ENCODE measurements at regions not wholly inside any gene's neighbourhood (a gene's known extent, or its start where the extent isn't known, plus 50 kb on each side); places are given as distances from the start of the nearest gene placed in this dataset.

DNA sequence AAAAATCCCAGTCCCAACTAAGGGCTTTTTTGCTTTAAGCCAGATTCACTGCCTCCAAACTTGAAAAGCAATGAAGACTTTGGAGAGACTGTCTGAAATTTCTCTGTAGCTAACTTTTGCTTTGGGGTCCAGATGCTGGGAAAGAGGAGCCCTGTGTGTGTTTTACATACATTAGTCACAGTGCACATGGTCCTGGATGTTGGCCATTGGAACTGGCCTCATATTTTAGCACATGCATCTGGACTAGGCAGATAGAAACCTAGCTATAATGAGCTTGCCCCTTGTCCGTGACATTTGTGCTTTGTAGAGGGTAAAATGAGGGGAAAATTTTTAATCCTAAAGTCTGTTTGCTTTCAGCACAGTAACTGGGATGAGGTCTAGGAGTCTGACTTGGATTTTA, 421.7 kb downstream of the CDK5RAP2 start:
- TF ChIP-seq, protein P1, sequence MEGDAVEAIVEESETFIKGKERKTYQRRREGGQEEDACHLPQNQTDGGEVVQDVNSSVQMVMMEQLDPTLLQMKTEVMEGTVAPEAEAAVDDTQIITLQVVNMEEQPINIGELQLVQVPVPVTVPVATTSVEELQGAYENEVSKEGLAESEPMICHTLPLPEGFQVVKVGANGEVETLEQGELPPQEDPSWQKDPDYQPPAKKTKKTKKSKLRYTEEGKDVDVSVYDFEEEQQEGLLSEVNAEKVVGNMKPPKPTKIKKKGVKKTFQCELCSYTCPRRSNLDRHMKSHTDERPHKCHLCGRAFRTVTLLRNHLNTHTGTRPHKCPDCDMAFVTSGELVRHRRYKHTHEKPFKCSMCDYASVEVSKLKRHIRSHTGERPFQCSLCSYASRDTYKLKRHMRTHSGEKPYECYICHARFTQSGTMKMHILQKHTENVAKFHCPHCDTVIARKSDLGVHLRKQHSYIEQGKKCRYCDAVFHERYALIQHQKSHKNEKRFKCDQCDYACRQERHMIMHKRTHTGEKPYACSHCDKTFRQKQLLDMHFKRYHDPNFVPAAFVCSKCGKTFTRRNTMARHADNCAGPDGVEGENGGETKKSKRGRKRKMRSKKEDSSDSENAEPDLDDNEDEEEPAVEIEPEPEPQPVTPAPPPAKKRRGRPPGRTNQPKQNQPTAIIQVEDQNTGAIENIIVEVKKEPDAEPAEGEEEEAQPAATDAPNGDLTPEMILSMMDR (IDR thresholded peaks at IDR 0.05; ENCODE audit: insufficient read depth in 1 of 2, low read depth in 1 of 2, low read length in 1 of 2, severe bottlenecking in 1 of 2, unreplicated experiment in 1 of 2): no peak
- CTCF ChIA-PET: no interaction called here

GRCh38 chr9:120156376-120156775, 423.6 kb downstream of the CDK5RAP2 start:
- Mint-ChIP-seq H3K36me3 (ENCODE audit: insufficient read depth, unreplicated experiment) (no peaks in the 10 kb centered on the region), H3K27ac (ENCODE audit: unreplicated experiment) (no peak overlapping the region), H3K4me3 (ENCODE audit: unreplicated experiment) (no peak overlapping the region), H3K27me3 (ENCODE audit: insufficient read depth, unreplicated experiment) (peaks cover 8% of the 10 kb centered on the region), H3K9me3 (ENCODE audit: unreplicated experiment) (no peaks in the 10 kb centered on the region), H3K4me1 (ENCODE audit: low read depth, unreplicated experiment) (no peaks in the 10 kb centered on the region)
- Histone ChIP-seq H3K4me3 (ENCODE audit: low read depth, low read length) (no peak overlapping the region), H3K4me1 (no peaks in the 10 kb centered on the region), H3K27me3 (replicated peaks; ENCODE audit: control insufficient read depth, insufficient read depth, low read length) (peaks cover 1% of the 10 kb centered on the region; the same call in 1 of the 2 replicates), H3K36me3 (ENCODE audit: control insufficient read depth, insufficient read depth, low read length) (no peaks in the 10 kb centered on the region), H3K9me3 (no peaks in the 10 kb centered on the region)
- no TSS peak for BruUV-seq (replicated peaks)
- DNase-seq: no peak
- intact Hi-C loops (cut with micrococcal nuclease; ENCODE audit: unreplicated experiment): no loop called here
- POLR2A ChIA-PET: no interaction called here
- TF ChIP-seq, protein P1 (IDR thresholded peaks at IDR 0.05; ENCODE audit: insufficient read depth in 1 of 2, low read depth in 1 of 2, low read length in 1 of 2, severe bottlenecking in 1 of 2, unreplicated experiment in 1 of 2): no peak
- CTCF ChIA-PET: no interaction called here

More for the DNA sequence above, 421.7 kb downstream of the CDK5RAP2 start:
- intact Hi-C loops (cut with micrococcal nuclease; ENCODE audit: unreplicated experiment): no loop called here
- Histone ChIP-seq H3K36me3 (ENCODE audit: control insufficient read depth, insufficient read depth, low read length) (no peaks in the 10 kb centered on the region), H3K9me3 (no peaks in the 10 kb centered on the region), H3K4me3 (ENCODE audit: low read depth, low read length) (no peak overlapping the region), H3K27me3 (replicated peaks; ENCODE audit: control insufficient read depth, insufficient read depth, low read length) (peaks cover 1% of the 10 kb centered on the region; the same call in 1 of the 2 replicates), H3K4me1 (no peaks in the 10 kb centered on the region)
- H3K27me3 Mint-ChIP-seq (ENCODE audit: insufficient read depth, unreplicated experiment): peaks cover 9% of the 10 kb centered on the region
- POLR2A ChIA-PET: no interaction called here
- no peak for DNase-seq
- H3K4me1 Mint-ChIP-seq (ENCODE audit: low read depth, unreplicated experiment): no peaks in the 10 kb centered on the region
- H3K36me3 Mint-ChIP-seq (ENCODE audit: insufficient read depth, unreplicated experiment): no peaks in the 10 kb centered on the region
- no TSS peak for BruUV-seq (replicated peaks)
- H3K9me3 Mint-ChIP-seq (ENCODE audit: unreplicated experiment): no peaks in the 10 kb centered on the region
- no peak overlapping the region for H3K4me3 Mint-ChIP-seq (ENCODE audit: unreplicated experiment)
- H3K27ac Mint-ChIP-seq (ENCODE audit: unreplicated experiment): no peak overlapping the region

- H3K36me3 ChIP-seq (ENCODE audit: control insufficient read depth, insufficient read depth, low read length): no peaks in the 10 kb centered on the region
- ChIA-PET POLR2A (no interaction called here), CTCF (no interaction called here)
- H3K4me1 Mint-ChIP-seq (ENCODE audit: low read depth, unreplicated experiment): no peaks in the 10 kb centered on the region
- no peaks in the 10 kb centered on the region for H3K4me1 ChIP-seq
- DNase-seq: no peak
- no peak overlapping the region for H3K4me3 ChIP-seq (ENCODE audit: low read depth, low read length)
- no peaks in the 10 kb centered on the region for H3K9me3 Mint-ChIP-seq (ENCODE audit: unreplicated experiment)
- H3K27ac Mint-ChIP-seq (ENCODE audit: unreplicated experiment): no peak overlapping the region
- no peaks in the 10 kb centered on the region for H3K9me3 ChIP-seq
- BruUV-seq (replicated peaks): no TSS peak
- H3K4me3 Mint-ChIP-seq (ENCODE audit: unreplicated experiment): no peak overlapping the region
- intact Hi-C loops (cut with micrococcal nuclease; ENCODE audit: unreplicated experiment): loop anchor here (2.0 kb wide), 1 partner anchor 48 kb away; no protein-coding TSS in a partner anchor
- H3K27me3 ChIP-seq (replicated peaks; ENCODE audit: control insufficient read depth, insufficient read depth, low read length): peaks cover 1% of the 10 kb centered on the region; the same call in 1 of the 2 replicates
- H3K27me3 Mint-ChIP-seq (ENCODE audit: insufficient read depth, unreplicated experiment): peaks cover 6% of the 10 kb centered on the region
- no peaks in the 10 kb centered on the region for H3K36me3 Mint-ChIP-seq (ENCODE audit: insufficient read depth, unreplicated experiment)
- TF ChIP-seq, protein P1 (IDR thresholded peaks at IDR 0.05; ENCODE audit: insufficient read depth in 1 of 2, low read depth in 1 of 2, low read length in 1 of 2, severe bottlenecking in 1 of 2, unreplicated experiment in 1 of 2): no peak
These were observed 426.7 kb downstream of the CDK5RAP2 start for GRCh38 chr9:120153258-120153657.
